Fibroblast of upper back skin (primary cell): ENCODE measurements at regions not wholly inside any gene's neighbourhood (a gene's known extent, or its start where the extent isn't known, plus 50 kb on each side); places are given as distances from the start of the nearest gene placed in this dataset.
A peak's percentile ranks its signal among the peaks of the same experiment; 100 is the strongest.

Experiments
- DNase-seq: peaks from one replicate; pipeline ENCODE4 v3.0.0-alpha.2; 2013

DNA sequence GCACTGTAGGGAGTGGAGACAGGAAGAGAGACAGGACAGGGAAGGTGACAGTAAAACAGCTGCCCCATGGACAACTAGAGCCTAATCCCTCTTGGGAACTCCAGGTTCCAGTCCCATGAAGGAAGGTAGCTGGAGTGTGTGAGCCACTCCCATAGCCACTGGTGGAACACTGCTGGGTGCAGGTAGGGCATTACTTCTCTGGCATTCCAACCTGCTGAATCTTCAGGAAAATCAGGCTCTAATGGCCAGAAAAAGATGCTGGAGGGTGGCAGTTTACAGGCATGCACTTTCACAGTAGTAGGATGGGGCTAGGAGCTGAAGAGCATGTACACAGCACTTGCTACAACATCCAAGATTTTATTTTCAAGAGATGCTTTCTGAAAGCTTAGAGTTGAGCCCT, 259.4 kb downstream of the AUH start:
- DNase-seq = no peak

DNA sequence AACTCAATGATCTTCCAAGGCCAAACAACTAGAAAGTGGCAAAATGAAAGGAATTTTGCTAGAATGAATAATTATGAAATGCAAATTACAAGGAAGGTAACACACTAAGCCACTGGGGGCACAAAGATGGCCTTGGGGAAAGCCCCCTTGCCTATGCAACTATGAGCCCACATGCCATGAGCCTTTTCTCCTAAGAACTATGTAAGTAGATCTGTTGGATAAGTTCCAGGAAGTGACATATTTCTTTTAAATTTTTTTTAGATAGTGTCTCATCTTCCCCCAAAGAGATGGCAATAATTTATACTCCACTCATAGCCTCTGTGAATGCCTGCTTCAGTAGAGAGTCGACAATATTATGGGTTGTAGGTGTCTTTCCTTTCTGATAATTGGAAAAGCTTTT, 257.8 kb downstream of the AUH start:
- DNase-seq = no peak

DNA sequence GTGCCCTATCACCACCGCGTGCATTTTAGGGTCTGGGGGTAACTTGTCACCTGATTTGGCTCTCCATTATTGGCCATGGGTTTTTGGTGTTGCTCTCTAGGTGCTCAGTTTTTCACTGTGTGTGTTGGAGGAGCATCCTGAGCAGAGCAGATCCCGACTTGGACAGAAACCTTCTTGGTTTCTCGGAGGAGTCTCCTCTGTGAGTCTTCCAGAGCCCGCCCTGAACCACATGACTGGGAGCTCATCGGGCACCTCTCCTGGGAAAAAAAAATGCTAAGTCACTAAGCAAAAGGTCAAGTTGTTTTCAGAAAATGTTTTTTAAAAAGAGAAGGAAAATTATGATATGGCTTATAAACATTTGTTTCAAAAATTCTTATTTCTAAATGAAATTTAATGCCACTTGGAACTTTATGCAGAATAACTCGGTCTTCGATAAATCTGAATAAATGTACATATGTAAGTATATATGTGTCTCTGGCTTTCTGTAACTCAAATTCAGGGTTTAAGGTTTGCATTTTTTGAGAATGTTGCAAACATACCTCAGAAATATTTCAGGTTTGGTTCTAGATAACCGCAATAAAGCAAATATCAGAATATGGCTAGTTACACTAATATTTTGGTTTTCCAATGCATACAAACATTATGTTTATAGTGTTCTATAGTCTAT, 255.2 kb downstream of the AUH start:
- no peak for DNase-seq

DNA sequence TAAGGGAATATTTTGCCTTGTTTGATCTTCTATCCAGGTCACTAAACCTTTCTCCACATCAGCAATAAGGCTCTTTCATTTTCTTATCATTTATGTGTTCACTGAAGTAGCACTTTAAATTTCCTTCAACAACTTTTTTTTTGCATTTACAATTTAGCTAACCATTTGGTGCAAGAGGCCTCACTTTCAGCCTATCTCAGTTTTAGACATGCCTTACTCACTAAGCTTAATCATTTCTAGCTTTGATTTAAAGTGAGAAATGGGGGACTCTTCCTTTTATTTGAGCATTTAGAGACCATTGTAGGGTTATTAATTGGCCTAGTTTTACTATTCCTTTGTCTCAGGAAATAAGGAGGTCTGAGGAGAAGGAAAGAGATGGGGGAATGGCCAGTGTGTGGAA, 250.5 kb downstream of the AUH start:
- DNase-seq = no peak

DNA sequence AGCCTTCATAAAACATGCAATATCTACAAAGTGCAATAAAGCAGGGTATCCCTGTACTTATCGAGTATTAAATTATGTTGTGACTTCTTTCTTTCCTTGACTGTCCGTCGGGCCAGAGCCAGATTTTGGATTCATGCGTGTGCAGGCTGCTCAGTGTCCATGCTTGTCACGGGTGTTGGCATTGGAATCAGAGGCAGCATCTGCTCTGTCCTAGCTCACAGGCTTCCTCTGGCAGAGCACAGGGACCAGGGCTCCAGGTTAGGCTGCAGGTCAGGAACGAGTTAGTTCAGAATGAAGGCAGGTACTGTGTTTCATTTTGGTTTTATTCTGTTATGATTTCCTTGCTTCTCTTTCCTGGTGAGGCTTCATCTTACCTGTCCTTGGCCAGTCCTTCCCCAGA, 249.8 kb downstream of the AUH start:
- no peak for DNase-seq

DNA sequence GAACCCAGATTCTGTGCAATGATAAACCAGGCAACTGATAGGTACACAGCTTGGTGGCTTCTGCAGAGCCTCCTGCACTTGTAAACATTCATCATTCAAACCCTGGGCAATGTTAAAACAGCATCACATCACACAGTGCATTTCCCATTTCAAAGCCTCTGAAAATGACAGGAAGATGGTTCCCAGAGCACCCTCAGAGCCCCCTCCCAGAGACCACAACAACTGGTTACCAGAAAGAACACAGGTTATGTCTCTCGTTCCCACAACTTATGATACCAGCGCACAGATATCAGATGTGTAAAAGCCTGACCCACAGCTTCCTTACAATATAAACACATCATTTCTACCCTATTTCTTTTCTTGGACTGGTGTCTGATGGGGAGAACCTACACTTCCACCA, 248.7 kb downstream of the AUH start:
- no peak for DNase-seq

DNA sequence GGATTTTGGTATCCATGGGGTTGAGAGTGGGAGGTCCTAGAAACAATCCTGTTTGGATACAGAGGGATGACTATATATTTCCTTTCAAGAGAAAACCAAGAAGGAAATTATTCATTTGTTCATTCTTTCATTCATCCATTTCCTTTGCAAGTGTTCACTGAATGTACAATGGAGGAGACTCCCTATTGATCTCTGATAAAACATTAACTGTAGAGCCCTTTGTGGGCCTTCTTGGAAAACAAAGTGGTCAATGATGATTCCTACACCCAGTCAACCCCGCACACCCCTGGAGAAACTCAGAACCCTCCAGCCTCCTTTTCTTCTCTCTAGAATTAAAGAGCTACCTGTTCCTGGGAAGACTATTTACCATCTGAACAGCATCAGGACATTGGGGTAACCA, 247.3 kb downstream of the AUH start:
- no peak for DNase-seq

DNA sequence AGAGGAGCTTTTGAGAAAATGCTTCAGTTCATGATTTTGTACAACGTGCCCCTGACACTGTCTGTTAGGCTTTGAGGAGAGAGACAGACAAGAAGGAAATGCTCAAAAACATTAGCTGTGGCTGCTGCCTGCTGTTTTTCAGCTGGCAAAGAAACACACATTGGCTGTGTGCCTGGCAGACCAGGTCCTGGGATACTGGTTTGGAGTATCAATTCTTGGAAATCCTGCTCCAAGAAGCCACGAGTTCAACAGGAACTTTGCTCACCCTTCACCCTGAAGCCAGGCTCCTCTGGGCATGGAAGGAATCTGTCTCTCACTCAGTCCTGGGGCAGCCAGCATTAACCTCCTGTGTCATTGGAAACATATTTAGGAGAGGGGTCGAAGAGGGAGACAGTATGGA, 245.5 kb downstream of the AUH start:
- no peak for DNase-seq

DNA sequence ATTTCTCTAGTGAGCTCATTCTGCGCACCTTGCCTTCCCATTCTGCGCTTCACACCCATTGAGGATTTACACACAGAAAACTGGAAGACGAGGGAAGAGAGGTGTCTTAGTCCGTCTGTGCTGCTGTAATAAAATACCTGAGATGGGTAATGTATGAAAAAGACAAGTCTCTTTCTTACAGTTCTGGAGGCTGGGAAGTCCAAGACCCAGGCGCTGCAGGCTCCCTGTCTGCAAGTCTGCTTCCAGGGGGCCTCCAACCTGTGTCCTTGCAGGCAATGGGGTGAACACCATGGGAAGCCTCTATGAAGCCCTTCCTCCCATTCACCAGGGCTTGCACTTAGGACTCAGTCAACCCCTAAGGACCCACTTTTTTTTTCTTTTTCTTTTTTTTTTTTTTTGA, 245.0 kb downstream of the AUH start:
- DNase-seq = no peak

DNA sequence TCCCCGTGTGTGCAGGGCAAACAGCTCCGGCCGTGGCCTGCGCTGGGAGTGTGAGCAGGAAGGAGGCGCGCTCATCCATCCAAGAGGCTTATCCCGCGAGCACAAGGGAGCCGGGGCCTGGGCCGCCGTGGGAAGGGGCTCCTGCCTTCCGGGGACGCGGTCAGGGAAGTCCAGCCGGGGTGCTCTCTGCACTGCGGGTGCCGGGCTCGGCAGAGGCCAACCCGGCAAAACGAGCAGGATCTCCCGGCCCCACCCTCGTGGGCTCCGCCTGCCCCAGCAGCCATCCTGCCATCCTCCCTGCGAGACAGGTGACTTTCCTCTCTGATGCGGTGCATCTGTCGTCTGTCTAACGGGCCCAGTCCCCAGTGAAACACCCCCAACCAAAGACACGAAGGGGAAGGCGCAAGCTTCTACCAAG, 244.2 kb downstream of the AUH start:
- no peak for DNase-seq

DNA sequence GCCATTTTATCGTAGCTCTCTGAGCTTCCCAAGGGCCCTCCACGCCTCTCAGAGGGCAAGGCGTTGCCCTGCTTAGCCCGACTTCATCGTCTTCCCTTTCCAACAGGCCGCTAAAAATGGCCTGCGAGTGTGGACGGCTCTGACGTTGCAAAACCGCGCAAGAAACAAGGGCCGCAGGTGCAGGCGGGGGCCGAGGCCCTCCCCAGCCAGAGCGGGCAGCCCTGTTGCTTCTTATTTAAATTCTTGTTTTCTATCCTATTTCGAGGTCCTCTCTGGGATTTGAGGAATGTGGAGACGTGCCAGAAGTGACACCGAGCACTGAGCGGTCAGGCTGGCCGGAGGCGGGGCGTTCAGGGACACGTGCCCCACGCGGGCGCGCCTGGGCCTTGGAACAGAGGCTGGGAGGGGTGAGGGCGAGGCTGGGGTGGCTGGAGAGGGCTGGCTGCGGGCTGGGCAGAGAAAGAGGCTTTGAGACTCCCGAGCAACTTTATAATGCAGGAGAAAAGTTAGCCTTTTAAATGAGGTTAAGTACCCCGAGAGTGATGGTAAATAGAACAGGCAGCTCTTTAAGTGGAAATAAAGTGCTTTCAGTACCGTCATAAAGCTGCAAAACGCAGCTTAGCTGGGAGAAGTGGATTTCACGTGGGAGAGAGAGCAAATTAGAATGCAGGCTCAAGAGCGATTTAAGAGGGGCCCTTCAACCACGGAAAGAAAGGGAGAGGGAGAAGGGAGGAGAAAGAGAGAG, 243.6 kb downstream of the AUH start:
- DNase-seq = peak; percentile 77

DNA sequence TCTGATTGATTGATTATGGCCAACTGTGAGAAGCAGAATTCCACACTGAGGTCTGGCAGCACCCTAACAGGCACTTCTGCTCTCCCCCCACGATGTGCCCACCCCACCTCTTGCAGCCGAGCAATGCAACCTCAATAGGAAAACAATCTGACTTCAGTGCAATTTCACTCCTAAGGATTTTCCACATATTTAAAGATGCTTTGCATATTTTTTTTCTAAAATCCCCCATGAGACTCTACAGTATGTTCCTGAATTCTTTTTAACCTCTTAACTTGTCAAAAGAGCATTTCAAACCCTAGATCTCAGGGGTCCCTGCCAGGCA, 243.1 kb downstream of the AUH start:
- peak; percentile 52 for DNase-seq

DNA sequence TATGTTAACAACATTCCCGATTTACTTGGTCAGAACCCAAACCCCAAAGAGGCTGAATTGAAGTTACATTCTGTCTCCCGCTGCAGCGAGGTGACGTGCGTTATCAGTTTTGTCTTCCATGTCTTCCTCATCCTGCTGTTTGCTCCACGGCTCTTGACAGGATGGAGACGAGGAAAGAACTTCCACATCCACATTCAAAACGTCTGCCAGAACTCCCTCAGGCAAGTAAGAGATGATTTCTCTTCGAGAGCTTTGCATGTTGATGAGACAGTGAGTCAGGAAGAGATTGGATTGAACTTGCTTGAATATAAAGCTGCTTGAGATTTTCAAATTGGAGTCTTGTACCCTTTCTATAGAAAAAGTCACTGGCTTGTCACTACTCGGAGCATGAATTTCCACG, 242.6 kb downstream of the AUH start:
- peak; percentile 63 for DNase-seq

DNA sequence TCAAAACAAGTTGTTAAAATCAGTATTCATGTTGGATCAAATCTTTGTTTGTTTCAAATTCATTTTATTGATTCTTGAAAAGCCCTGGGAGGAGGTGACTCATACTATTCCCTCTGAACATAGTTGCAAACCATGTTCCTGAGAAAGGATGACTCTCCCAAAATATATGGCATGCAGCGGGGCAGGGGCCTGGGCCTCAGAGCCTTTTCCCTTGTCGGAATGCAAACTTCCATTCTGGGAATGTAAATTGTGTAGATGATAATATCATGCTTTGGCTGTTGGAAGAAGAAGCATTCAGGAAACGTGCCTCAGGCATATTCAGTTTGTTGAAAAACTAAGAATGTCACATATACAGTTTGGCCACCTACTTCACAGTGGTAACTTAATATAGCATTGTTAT, 242.0 kb downstream of the AUH start:
- DNase-seq = peak; percentile 87

DNA sequence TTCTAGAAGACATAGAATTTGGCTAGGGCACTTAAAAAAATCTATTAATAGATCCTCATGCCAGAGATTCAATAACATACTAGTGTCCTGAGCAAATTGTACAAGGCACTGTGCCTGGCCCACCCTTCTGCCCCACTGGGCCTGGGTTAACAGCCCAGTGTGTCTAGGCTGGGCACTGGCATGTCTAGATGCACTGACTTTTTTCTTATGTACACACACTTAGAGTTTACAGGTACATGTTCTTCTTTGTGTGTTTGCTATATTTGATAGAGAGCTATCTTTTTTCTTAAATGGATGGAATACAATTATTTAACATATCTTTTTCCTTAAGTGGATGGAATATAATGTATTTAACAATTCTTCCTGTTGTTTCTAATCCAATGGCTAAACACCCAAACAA, 241.5 kb downstream of the AUH start:
- no peak for DNase-seq

DNA sequence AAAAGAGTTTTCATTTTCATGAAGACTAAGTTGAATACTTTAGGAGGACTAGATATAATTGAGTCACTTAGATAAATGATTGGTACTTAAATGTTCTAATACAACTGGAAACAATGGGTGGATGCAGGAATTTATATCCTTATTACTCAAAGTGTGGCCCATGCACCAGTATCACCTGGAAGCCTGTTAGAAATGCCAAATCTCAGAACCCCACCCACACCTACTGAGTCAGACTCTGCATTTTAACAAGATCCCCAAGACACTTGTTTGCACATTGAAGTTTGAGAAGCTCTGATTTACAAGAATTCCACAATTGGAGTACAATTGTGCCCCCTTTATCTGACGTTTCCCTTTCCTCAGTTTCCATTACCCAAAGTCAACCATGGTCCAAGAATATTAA, 239.0 kb downstream of the AUH start:
- DNase-seq = no peak

DNA sequence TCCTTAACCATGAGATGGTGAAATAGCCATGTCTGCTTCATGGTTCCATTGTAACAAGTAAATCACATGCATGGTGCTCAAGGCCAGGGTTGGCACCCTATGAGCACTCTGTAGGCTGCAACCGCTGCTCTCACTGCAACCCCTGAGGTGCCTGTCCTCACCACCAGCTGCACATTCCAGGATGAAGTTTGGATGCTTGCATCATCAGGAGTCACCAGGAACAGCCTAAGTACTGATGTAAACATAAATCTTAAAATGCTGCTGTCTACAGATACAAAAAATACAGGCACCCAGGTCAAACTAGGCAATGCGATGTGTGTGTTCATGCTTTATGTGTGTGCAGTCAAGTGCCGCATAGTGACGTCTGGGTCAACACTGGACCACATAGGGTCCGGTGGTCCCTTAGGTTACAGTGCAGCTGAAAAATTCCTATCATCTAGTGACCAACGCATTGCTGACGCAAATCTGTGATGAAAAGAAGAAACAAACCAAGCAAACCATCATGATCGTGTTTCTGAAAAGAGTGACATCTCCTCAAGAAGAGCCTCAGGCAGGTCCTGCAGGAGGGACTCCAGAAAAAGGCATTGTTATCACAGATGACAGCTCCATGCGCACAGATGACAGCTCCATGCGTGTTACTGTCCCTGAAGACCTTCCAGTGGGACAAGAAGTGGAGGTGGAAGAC, 234.8 kb downstream of the AUH start:
- DNase-seq = peak; percentile 66

DNA sequence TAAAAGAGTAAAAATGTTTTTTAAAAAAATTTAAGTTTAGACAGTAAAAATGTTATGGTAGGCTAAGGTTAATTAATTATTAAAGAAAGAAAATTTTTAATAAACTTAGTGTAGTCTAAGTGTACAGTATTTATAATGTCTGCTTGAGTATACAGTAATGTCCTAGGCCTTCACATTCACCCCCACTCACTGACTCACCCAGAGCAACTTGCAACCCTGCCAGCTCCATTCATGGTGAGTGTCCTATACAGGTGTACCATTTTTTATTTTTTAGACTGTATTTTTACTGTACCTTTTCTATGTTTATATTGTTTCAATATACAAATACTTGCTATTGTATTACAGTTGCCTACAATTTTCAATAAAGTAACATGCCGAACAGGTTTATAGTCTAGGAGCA, 234.1 kb downstream of the AUH start:
- DNase-seq = peak; percentile 52

DNA sequence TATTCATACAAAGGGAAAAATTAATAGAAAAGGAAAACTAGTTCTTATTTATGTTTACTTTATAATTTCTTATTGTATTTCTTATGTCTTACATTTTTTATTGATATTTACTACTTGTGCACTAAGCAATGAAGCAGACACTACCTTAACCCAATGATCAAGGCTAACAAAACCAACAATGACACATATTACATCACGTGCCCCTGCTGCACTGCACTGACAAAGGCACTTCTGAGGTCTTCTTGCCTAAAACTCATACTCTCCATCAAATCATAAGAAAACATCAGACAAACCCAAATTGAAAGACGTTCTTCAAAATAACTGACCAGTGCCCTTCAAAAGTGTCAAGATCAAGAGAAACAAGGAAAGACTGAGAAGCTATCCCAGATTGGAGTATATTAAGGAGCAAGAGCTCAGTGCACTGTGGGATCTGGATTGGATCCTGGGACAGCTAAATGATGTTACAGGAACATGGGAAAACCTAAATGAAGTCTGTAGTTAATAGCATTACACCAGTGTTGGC, 230.9 kb downstream of the AUH start:
- DNase-seq = no peak

DNA sequence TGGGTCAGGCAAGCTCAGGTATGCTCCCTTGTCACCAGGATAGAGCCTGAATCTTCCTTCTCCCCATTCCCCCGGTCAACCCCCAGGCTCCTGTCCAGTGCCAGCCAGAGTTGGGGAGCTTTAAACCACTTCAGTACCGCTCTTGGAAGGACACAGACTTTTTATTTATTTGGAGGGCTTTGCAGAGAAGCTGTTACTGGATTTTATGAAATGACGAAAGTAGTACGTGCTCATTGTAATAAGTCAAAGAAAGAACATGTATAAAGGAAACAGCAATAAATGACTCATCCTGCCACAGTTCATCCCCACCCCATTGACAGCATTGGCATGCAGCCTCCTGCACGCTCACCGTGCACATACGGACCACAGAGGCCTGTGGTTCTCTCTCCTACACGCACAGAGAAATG, 230.3 kb downstream of the AUH start:
- peak; percentile 96 for DNase-seq

DNA sequence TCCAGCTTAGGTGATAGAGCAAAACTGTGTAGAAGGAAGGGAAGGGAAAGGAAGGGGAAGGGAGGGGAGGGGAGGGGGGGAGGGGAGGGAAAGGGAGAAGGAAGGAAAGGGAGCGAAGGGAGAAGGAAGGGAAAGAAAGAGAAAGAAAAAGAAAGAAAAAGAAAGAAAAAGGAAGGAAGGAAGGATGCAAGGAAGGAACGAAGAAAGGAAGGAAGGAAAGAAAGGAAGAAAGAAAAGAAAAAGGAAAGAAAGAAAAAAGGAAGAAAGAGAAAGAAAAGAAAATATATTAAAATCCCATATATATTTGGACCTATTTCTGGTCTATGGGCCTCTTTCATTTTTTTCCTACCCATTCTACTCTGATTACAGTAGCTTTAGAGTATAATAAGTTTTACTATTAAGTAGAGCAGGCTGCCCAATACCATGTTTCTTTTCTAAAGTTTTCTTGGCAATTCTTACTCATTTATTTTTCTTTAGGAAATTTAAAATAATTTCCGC, 229.1 kb downstream of the AUH start:
- DNase-seq = no peak

DNA sequence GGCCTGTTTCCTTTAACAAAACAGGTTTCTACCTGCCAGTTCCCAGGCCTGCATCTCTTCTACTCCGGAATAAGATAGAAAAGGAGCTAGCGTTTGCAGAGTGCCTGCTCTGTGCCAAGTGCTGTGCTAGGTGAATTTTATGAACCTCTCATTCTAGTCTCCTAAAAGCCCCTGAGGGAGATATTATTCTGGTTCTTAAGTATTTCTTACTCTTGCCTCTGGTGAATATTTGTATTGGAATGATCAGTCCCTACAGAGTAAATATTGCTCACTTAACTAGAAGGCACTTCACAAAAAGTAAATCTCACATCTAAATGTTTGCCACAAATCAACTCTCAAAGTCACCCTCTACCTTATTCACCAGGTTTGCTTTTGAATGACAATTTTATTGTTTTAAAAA, 227.1 kb downstream of the AUH start:
- DNase-seq = no peak

DNA sequence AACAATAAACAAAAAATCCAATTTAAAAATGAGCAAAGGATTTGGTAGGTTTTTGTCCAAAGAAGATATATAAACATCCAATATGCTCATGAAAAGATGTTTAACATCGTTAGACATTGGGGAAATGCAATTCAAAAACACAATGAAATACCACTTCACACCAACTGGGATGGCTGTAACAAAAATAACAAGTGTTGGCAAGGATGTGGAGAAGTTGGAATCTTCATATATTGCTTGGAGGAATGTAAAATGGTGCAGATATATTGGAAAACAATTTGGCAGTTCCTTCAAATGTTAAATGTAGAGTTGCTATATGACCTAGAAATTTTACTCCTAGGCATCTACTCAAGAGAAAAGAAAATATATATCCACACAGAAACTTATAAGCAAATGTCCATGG, 224.3 kb downstream of the AUH start:
- DNase-seq = no peak

DNA sequence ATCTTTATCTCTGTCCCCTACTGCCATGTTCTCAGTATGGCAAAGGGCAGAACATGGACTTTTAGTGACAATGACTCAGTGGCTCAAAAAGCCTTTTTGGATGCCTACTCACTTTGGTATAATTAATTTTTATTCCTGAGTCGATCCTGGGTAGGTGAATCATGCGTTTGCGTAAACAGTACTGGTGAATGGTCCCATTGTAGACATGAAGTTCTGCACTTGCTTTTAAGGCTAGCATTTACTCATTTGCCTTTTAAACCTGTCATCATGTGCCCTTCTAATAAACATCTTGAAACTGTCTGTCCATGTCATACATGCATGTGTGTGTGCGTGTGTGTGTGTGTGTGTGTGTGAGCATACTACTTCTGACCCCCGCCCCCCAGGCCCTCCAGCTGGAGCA, 223.0 kb downstream of the AUH start:
- no peak for DNase-seq
